ENCODE measurements at regions not wholly inside any gene's neighbourhood (a gene's known extent, or its start where the extent isn't known, plus 50 kb on each side); places are given as distances from the start of the nearest gene placed in this dataset.

- Histone ChIP-seq H3K36me3 (no peaks in the 10 kb centered on the region), H3K9me3 (peaks cover 0 to 14% (median 0%) of the 10 kb centered on the region in 11 donors), H3K4me1 (no peaks in the 10 kb centered on the region), H3K4me3 (no peak overlapping the region), H3K27me3 (no peaks in the 10 kb centered on the region), H3K27ac (no peak overlapping the region)
- intact Hi-C loops (cut with DNase I), result no loop called here
- no peak for DNase-seq
- ATAC-seq, result no peak
- TF ChIP-seq CTCF (IDR thresholded peaks at IDR 0.05), result no peak
- WGBS, 2 donors, result 84 to 92% methylated on average over 3 of the region's 3 CpGs
These were observed 457.3 kb downstream of the LRIG3 start for GRCh38 chr12:58463051-58463450.

GRCh38 chr12:58465418-58465817 lies 454.9 kb downstream of the LRIG3 start:
- H3K27ac ChIP-seq, result no peak overlapping the region
- ATAC-seq, result no peak
- 81 to 84% methylated on average over 2 of the region's 2 CpGs for WGBS, 2 donors
- no peak overlapping the region for H3K4me3 ChIP-seq
- DNase-seq, result no peak
- no peak for TF ChIP-seq CTCF (IDR thresholded peaks at IDR 0.05)
- no peaks in the 10 kb centered on the region for H3K4me1 ChIP-seq
- intact Hi-C loops (cut with DNase I), result no loop called here
- no peaks in the 10 kb centered on the region for H3K36me3 ChIP-seq
- H3K27me3 ChIP-seq, result no peaks in the 10 kb centered on the region
- H3K9me3 ChIP-seq, result peaks cover 0 to 17% (median 0%) of the 10 kb centered on the region in 11 donors

GRCh38 chr12:58470266-58471010 lies 449.9 kb downstream of the LRIG3 start:
- Histone ChIP-seq H3K36me3 (no peaks in the 10 kb centered on the region), H3K27me3 (no peaks in the 10 kb centered on the region), H3K9me3 (peaks cover 0 to 17% (median 0%) of the 10 kb centered on the region in 11 donors), H3K4me3 (no peak overlapping the region), H3K4me1 (no peaks in the 10 kb centered on the region), H3K27ac (no peak overlapping the region)
- WGBS, 2 donors, result 50 to 68% methylated on average over 1 of the region's 1 CpG
- no peak for DNase-seq
- ATAC-seq, result no peak
- TF ChIP-seq CTCF (IDR thresholded peaks at IDR 0.05), result no peak
- intact Hi-C loops (cut with DNase I), result no loop called here

GRCh38 chr12:58479401-58479800 lies 440.9 kb downstream of the LRIG3 start:
- no peak overlapping the region for H3K27ac ChIP-seq
- no peaks in the 10 kb centered on the region for H3K4me1 ChIP-seq
- H3K9me3 ChIP-seq, result no peaks in the 10 kb centered on the region
- ATAC-seq (no peak), DNase-seq (no peak)
- no peak for TF ChIP-seq CTCF (IDR thresholded peaks at IDR 0.05)
- H3K4me3 ChIP-seq, result no peak overlapping the region
- H3K27me3 ChIP-seq, result peaks cover 0 to 3% (median 0%) of the 10 kb centered on the region in 7 donors
- H3K36me3 ChIP-seq, result no peaks in the 10 kb centered on the region
- intact Hi-C loops (cut with DNase I), result no loop called here
